Lung (tissue), 11 donors: ENCODE measurements at regions not wholly inside any gene's neighbourhood (a gene's known extent, or its start where the extent isn't known, plus 50 kb on each side); places are given as distances from the start of the nearest gene placed in this dataset.
"Not testable (repeated sequence)": the region's sequence is repeated elsewhere in the genome, so short reads cannot be mapped to it uniquely, and the experiment has no call there.

Source experiments
- ATAC-seq: fragments of 200-7000 bp; cut with Tn5 transposase; one replicate; pipeline ENCODE4 v1.9.1; 2020; ENCODE audit warnings: moderate number of reproducible peaks; ENCODE audit not compliant: insufficient read depth, low FRiP score
- DNase-seq, 3 donors: peaks; one replicate each; pipeline ENCODE4 v3.0.0-alpha.2; 2013 to 2017
- H3K27ac ChIP-seq, 2 donors: one replicate each; pipeline ENCODE4 v1.5.1; 2013; ENCODE audit warnings: mild to moderate bottlenecking in 2 of 2, moderate library complexity in 2 of 2, control low read depth in 1 of 2, inconsistent platforms in 1 of 2, low read depth in 1 of 2, low read length in 1 of 2
- H3K27me3 ChIP-seq, 3 donors: one replicate each; pipeline ENCODE4 v1.5.1; 2013; ENCODE audit warnings: low read length in 2 of 3; ENCODE audit not compliant: control insufficient read depth in 3 of 3, insufficient read depth in 3 of 3
- H3K36me3 ChIP-seq, 4 donors: one replicate each; pipeline ENCODE4 v1.5.1; 2013; ENCODE audit warnings: low read length in 4 of 4, mild to moderate bottlenecking in 1 of 4, moderate library complexity in 1 of 4; ENCODE audit not compliant: control insufficient read depth in 4 of 4, insufficient read depth in 4 of 4
- H3K4me1 ChIP-seq, 5 donors: one replicate each; pipeline ENCODE4 v1.5.1; 2013; ENCODE audit warnings: low read length in 5 of 5, mild to moderate bottlenecking in 2 of 5, moderate library complexity in 1 of 5; ENCODE audit not compliant: control insufficient read depth in 5 of 5, insufficient read depth in 5 of 5
- H3K4me3 ChIP-seq: one replicate; pipeline ENCODE4 v1.5.1; 2013; ENCODE audit warnings: mild to moderate bottlenecking, control low read depth, moderate library complexity
- H3K9ac ChIP-seq, 2 donors: one replicate each; pipeline ENCODE4 v1.5.1; 2013; ENCODE audit warnings: low read length in 2 of 2, control low read depth in 1 of 2; ENCODE audit not compliant: insufficient read depth in 1 of 2
- H3K9me3 ChIP-seq, 4 donors: one replicate each; pipeline ENCODE4 v1.5.1; 2013; ENCODE audit warnings: low read length in 3 of 4, mild to moderate bottlenecking in 1 of 4, moderate library complexity in 1 of 4; ENCODE audit not compliant: control insufficient read depth in 4 of 4, insufficient read depth in 3 of 4
- CTCF ChIP-seq: IDR thresholded peaks from 2 replicates; pipeline ENCODE4 v1.5.1; 2012; ENCODE audit warnings: mild to moderate bottlenecking; ENCODE audit errors: control extremely low read depth, extremely low read depth
- WGBS, 2 donors: extraction: QIAGEN DNeasy Blood & Tissue Kit; methylation state at CpG; one replicate each; pipeline ENCODE4 v1.1.7; 2013; 5-methylcytosine and 5-hydroxymethylcytosine counted together
- donor health status: control.
- donor health status: control.
- donor health status: Bipolar disorder and iron deficiency.
- donor health status: healthy.
- donor health status: DM: yes; HTN: yes; CAD: no.

- DNase-seq (no peak), ATAC-seq (no peak)
- peaks cover 0 to 7% (median 0%) of the 10 kb centered on the region in 3 donors for H3K27me3 ChIP-seq
- no peak overlapping the region for H3K9ac ChIP-seq
- H3K9me3 ChIP-seq: peaks cover 0 to 1% (median 0%) of the 10 kb centered on the region in 4 donors
- no peak overlapping the region for H3K27ac ChIP-seq
- H3K36me3 ChIP-seq: no peaks in the 10 kb centered on the region
- no peak overlapping the region for H3K4me3 ChIP-seq
- WGBS, 2 donors: 85 to 89% methylated on average over 10 of the region's 10 CpGs
- TF ChIP-seq CTCF: no peak
- peaks cover 0 to 1% (median 0%) of the 10 kb centered on the region in 5 donors for H3K4me1 ChIP-seq
These were observed 280.4 kb downstream of the HS3ST3B1 start for GRCh38 chr17:14581186-14581830.

GRCh38 chr17:14580499-14580898, 279.6 kb downstream of the HS3ST3B1 start:
- no peak for TF ChIP-seq CTCF
- DNase-seq (peak in 2 of 3 donors; percentile 3 to 15), ATAC-seq (no peak)
- peaks cover 0 to 7% (median 0%) of the 10 kb centered on the region in 3 donors for H3K27me3 ChIP-seq
- H3K4me1 ChIP-seq: peaks cover 0 to 9% (median 0%) of the 10 kb centered on the region in 5 donors
- peaks cover 0 to 1% (median 0%) of the 10 kb centered on the region in 4 donors for H3K9me3 ChIP-seq
- H3K36me3 ChIP-seq: no peaks in the 10 kb centered on the region
- WGBS, 2 donors: 66 to 83% methylated on average over 5 of the region's 5 CpGs
- no peak overlapping the region for H3K9ac ChIP-seq
- H3K27ac ChIP-seq: no peak overlapping the region
- no peak overlapping the region for H3K4me3 ChIP-seq

- 44 to 64% methylated on average over 3 of the region's 3 CpGs for WGBS, 2 donors
- Histone ChIP-seq H3K4me1 (peaks cover 0 to 16% (median 4%) of the 10 kb centered on the region in 5 donors), H3K36me3 (no peaks in the 10 kb centered on the region), H3K27me3 (peaks cover 0 to 7% (median 0%) of the 10 kb centered on the region in 3 donors), H3K9me3 (peaks cover 0 to under 1% (median 0%) of the 10 kb centered on the region in 4 donors), H3K4me3 (no peak overlapping the region), H3K9ac (no peak overlapping the region), H3K27ac (no peak overlapping the region)
- TF ChIP-seq CTCF: no peak
- ATAC-seq (no peak), DNase-seq (peak in 1 of 3 donors; percentile 6)
These were observed 278.8 kb downstream of the HS3ST3B1 start for GRCh38 chr17:14579716-14580115.

- DNase-seq (peak; percentile 90 to 98 (median 96)), ATAC-seq (no peak)
- no peak overlapping the region for H3K9ac ChIP-seq
- H3K27me3 ChIP-seq: peaks cover 0 to 6% (median 0%) of the 10 kb centered on the region in 3 donors
- WGBS, 2 donors: 42 to 63% methylated on average over 8 of the region's 8 CpGs
- TF ChIP-seq CTCF: no peak
- peaks cover 0 to 17% (median 4%) of the 10 kb centered on the region in 5 donors for H3K4me1 ChIP-seq
- H3K9me3 ChIP-seq: no peaks in the 10 kb centered on the region
- H3K27ac ChIP-seq: no peak overlapping the region
- H3K36me3 ChIP-seq: no peaks in the 10 kb centered on the region
- H3K4me3 ChIP-seq: no peak overlapping the region
These were observed 274.6 kb downstream of the HS3ST3B1 start for GRCh38 chr17:14575471-14575953.

- not testable (repeated sequence) for ATAC-seq, H3K36me3 ChIP-seq, H3K4me1 ChIP-seq, H3K9me3 ChIP-seq, H3K4me3 ChIP-seq, DNase-seq, H3K27ac ChIP-seq, H3K27me3 ChIP-seq, H3K9ac ChIP-seq
- WGBS, 2 donors: 86 to 92% methylated on average over 8 of the region's 8 CpGs
These were observed 259.4 kb downstream of the HS3ST3B1 start for GRCh38 chr17:14560325-14560724.
